ES-I3 (cell line): ENCODE measurements at regions not wholly inside any gene's neighbourhood (a gene's known extent, or its start where the extent isn't known, plus 50 kb on each side); places are given as distances from the start of the nearest gene placed in this dataset.

Source experiments
- H3K36me3 ChIP-seq: 2 replicates; pipeline ENCODE4 v1.6.1; 2013; ENCODE audit warnings: mild to moderate bottlenecking, low read length, control low read depth, moderate library complexity; ENCODE audit not compliant: insufficient read depth
- H3K4me1 ChIP-seq: 2 replicates; pipeline ENCODE4 v1.6.1; 2013; ENCODE audit warnings: mild to moderate bottlenecking, control low read depth, low read length; ENCODE audit not compliant: insufficient read depth
- H3K9ac ChIP-seq: 2 replicates; pipeline ENCODE4 v1.6.1; 2013; ENCODE audit warnings: low read depth, mild to moderate bottlenecking, low read length, moderate library complexity
- H3K9me3 ChIP-seq: 2 replicates; pipeline ENCODE4 v1.6.1; 2013; ENCODE audit warnings: mild to moderate bottlenecking, low read length, moderate library complexity; ENCODE audit not compliant: control insufficient read depth, insufficient read depth

DNA sequence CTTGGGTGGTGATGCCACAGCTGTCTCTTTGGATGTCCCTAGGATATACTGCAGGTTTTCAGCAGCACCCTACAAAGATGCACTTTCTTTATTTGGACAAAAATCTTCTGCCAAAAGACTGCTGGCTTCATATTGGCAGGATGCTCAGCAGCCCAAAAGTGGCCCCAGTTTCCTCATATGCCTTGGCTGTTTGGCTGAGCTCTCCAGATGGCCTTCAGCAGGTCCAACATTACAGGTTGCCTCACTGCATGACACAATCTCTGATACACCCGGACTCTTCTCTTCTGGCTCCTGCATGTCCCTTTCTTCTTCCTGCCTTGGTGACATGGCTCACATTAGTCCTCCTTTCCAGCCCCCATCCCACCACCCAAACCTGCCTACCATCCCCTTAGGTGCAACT is 323.7 kb upstream of the CDH4 start:
- Histone ChIP-seq H3K36me3 (no peaks in the 10 kb centered on the region), H3K4me1 (no peaks in the 10 kb centered on the region), H3K9me3 (no peaks in the 10 kb centered on the region), H3K9ac (no peak overlapping the region)

DNA sequence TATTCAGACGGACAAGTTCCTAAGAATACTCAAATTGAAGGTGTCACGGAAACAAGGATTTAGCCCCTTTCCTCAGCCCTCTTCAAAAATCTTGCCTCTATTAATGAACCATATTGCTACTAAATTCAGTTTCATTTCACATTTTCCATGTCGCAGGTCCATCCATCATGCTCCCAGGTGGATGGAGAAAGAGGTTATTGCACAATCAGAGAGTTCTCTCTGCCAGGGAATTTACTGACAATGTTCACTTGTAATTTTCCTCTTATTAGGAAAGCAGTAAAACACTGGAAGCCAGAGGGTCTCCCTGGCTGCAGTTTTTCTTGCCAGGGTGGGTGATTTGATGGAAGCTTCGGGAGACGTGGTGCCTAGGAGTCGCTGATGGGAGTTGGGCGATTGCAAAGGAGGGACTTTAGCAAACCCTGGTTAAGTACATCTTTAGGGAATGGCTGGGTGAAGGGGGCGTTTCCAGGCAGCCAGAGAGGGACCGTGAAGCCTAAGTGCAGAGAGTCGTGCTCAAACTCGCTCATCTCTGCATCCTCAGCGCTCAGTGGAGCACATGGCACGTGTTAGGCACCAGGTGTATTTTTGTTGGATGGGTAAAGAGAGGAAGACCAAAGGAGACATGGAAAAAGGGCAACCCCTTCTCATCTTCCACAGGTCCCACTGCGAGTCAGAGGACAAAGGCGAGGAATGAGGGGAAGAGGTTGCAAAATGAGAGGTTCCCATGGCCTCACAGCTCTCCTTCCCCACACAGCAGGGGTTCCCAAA is 321.9 kb upstream of the CDH4 start:
- Histone ChIP-seq H3K4me1 (no peaks in the 10 kb centered on the region), H3K9me3 (no peaks in the 10 kb centered on the region), H3K36me3 (no peaks in the 10 kb centered on the region), H3K9ac (no peak overlapping the region)

DNA sequence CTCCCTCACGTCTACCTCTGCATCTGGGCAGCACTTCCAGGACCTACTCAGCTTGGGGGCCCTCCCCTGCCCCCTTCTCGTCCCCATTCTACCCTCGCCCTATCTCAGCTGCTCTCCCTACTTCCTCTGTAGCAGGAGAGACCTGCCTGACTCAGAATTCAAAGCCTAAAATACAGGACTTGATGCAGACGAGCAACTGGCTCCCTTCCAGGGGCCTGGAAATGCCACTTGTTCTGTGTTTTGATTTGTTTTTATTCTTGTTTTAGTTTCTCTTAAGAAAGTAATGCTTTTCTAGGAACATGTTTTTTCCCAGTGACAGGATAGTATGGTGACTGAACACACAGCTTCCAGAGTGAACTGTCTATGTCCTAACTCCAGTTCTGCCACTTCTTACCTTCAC is 320.4 kb upstream of the CDH4 start:
- Histone ChIP-seq H3K9me3 (no peaks in the 10 kb centered on the region), H3K9ac (no peak overlapping the region), H3K36me3 (no peaks in the 10 kb centered on the region), H3K4me1 (no peaks in the 10 kb centered on the region)

DNA sequence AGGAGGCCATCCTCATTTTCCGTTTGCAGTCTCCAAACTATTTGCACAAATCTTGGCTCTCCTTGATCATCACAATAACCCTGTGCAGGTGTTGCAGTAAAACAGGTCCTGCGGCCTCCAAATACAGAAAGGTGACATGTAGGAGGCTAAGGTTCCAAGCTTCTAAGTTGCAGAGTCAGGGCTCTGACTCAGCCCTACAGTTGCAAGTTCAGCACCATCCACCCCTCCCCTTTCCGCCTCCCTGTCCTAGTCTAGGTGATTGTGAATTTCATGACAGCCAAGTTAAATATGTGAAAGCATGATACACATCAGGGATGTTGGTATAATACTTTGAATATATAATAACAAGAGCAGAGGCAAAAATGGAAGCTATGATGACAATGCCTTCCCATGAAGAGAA is 317.3 kb upstream of the CDH4 start:
- Histone ChIP-seq H3K4me1 (no peaks in the 10 kb centered on the region), H3K36me3 (no peaks in the 10 kb centered on the region), H3K9me3 (no peaks in the 10 kb centered on the region), H3K9ac (no peak overlapping the region)

DNA sequence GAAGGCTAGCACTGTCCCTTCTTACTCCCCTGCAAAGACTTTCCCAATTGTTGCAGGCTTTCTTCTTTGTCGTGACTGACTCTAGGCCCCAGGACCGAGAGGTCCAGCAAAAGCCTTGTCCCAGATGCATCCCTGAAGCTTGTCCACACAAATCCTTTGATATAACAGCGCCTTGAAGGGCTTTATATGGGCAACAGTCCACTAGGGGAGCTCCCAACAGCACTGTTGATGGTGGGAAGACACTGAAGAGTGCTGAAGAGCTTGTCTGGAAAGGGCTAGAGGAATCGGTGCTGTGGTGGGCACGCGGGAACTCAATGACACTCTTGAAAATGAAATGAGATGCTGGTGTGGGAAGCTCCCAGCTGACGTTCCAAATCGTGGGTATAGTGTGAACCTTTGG is 316.1 kb upstream of the CDH4 start:
- no peak overlapping the region for H3K9ac ChIP-seq
- H3K36me3 ChIP-seq, result no peaks in the 10 kb centered on the region
- H3K9me3 ChIP-seq, result no peaks in the 10 kb centered on the region
- H3K4me1 ChIP-seq, result no peaks in the 10 kb centered on the region

DNA sequence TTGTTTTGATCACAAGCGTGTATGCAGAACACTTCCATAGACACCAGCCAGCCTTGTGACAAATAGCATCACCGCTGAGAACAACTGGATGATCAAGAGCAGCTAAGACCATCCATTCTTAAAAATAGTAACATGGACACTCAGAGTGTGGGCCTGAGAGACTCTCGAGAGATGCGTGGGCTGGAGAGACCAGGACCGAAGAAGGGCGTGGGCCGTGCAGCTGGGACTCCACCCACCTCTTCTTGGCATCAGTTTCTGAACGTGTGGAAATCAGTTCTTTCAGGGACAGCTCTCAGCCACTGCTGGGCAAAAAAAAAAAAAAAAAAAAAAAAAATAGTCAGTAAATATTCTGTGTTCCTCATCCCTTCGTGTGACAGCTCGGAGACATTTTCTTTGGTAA is 314.5 kb upstream of the CDH4 start:
- Histone ChIP-seq H3K36me3 (no peaks in the 10 kb centered on the region), H3K9me3 (no peaks in the 10 kb centered on the region), H3K9ac (no peak overlapping the region), H3K4me1 (no peaks in the 10 kb centered on the region)

DNA sequence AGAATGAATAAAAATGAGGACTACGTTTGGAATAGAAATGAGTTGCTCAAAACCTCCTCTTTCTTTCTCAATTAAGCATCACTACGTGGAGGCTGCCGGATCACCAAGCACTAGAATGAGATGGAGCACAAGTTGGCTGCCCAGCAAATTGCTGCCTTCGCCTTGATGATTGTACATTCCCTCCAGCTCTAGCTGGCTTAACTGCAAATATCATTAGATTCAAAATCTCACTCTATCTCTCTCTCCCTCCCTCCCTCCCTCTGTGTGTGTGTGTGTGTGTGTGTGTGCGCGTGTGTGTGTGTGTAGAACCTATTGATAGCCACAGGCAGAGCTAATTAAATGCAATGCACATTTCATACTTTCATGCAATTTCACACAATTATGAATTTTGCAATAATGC is 310.7 kb upstream of the CDH4 start:
- Histone ChIP-seq H3K4me1 (no peaks in the 10 kb centered on the region), H3K9ac (no peak overlapping the region), H3K36me3 (no peaks in the 10 kb centered on the region), H3K9me3 (peaks cover 3% of the 10 kb centered on the region; the same call in 1 of the 2 replicates)

DNA sequence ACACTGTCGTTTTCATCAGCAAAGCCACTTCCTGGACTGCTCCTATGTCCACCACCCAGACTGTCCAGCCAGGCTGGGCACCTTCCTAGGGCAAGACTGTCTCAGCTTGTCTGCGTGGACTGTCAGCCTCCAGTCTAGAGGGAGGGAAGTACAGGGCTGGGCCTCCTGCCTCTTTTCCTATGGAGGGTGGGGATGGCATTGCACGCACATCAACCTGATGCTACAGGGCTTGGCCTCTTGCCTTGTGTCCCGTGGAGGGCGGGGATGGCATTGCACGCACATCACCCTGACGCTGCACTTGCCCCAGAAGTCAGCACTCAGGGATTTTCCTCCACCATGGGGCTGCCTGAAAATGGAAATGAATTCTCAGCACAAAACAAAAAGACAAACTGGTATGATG is 304.2 kb upstream of the CDH4 start:
- H3K9me3 ChIP-seq, result peaks cover 3% of the 10 kb centered on the region; the same call in 1 of the 2 replicates
- no peaks in the 10 kb centered on the region for H3K4me1 ChIP-seq
- no peak overlapping the region for H3K9ac ChIP-seq
- H3K36me3 ChIP-seq, result no peaks in the 10 kb centered on the region

DNA sequence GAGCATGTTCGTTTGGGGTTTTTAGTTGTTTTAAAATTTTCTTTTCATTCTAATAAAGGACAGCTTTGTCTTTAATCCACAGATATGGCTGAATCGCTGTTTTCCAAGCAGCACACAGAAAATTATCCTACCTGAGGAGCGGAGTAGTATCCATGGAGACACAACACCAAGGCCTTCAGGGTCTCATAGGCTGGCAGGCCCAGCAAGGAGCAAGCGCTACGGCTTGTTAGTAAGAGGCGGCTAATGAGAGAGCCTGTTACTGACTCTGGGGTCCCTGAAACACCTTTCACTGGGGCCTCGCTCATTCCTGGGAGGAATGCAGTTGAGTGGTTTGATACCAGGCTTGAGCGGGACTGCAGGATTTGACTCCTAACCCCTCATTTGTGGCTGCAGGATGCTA is 303.8 kb upstream of the CDH4 start:
- no peaks in the 10 kb centered on the region for H3K4me1 ChIP-seq
- H3K9ac ChIP-seq, result no peak overlapping the region
- peaks cover 3% of the 10 kb centered on the region; the same call in 1 of the 2 replicates for H3K9me3 ChIP-seq
- no peaks in the 10 kb centered on the region for H3K36me3 ChIP-seq

DNA sequence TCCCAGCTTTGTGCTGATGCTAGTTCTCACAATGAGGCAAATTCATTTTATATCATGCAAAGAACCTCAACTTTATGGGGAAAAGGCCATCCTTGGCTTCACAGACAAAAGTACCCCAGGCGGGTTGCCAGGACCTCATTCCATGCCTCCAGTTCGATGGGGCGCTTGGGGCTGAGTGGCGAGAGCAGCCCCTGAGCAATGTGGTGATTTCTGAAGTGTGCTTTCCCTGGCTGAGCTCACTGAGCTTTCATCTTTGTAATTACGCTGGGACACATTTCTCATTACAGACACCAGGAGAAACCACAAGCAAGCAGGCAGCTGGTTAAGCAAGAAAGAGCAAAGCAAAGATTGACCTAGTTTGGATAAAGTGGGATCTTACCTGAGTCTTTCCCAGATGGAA is 301.5 kb upstream of the CDH4 start:
- H3K9ac ChIP-seq, result no peak overlapping the region
- no peaks in the 10 kb centered on the region for H3K36me3 ChIP-seq
- H3K9me3 ChIP-seq, result peaks cover 3% of the 10 kb centered on the region; the same call in 1 of the 2 replicates
- H3K4me1 ChIP-seq, result no peaks in the 10 kb centered on the region

DNA sequence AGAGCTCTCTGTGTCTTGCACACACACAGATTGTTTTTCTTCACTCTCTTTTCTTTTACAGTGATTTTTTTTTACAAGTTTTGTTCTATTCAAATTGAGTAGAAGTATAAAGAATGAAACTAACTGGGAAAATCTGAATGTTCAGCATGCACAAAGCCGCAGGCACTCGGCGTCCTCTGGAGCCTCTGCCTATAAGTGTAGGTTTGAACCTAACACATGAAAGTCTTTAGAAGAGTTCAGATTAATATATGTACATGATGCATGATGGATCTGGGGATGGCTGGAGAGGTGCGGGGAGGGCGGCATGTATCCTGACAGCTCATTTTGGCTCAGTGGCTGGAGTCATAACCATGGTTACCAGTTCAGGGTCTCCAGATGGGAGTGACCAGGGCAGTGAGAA is 301.1 kb upstream of the CDH4 start:
- Histone ChIP-seq H3K9ac (no peak overlapping the region), H3K4me1 (no peaks in the 10 kb centered on the region), H3K9me3 (peaks cover under 1% of the 10 kb centered on the region; the same call in 1 of the 2 replicates), H3K36me3 (no peaks in the 10 kb centered on the region)

DNA sequence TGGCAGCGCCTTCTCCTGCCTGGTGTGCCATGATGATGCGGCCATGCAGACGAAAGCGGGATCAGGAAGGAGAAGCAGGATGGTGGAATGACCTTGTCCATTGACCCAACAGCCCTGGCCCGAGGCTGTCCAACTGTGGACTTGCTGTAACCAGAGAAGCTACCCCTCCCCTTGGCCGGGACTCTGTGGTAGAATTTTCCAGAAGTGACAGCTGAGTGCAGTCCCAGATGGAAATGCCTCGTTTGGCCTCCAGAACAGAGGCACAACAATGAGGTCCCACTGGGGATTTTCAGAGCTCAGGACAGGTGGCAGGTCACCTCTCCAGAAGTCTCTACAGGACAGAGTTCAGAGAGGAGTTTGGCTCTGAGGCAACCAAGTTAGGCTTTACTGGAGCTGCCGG is 299.2 kb upstream of the CDH4 start:
- no peaks in the 10 kb centered on the region for H3K9me3 ChIP-seq
- no peaks in the 10 kb centered on the region for H3K36me3 ChIP-seq
- no peak overlapping the region for H3K9ac ChIP-seq
- H3K4me1 ChIP-seq, result no peaks in the 10 kb centered on the region

DNA sequence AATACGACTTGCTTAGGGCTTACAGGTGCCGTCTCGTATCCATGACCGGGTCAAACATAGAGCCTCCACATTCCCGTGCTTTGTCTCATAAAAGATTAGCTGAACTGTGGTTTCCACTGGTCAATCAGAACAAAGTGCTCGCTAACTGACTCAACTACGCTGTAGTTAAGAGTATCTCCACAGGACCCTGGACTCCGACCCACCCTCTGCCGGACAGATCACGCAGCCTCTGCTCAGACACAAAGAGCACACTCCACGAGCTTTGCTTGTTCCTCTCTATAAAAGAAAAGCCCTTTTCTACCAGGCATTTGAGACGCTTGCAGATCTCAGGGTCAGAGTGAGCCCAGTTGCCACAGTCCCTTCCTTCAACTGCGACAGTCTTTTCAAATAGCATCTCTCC is 298.7 kb upstream of the CDH4 start:
- Histone ChIP-seq H3K9ac (no peak overlapping the region), H3K4me1 (no peaks in the 10 kb centered on the region), H3K36me3 (no peaks in the 10 kb centered on the region), H3K9me3 (no peaks in the 10 kb centered on the region)

DNA sequence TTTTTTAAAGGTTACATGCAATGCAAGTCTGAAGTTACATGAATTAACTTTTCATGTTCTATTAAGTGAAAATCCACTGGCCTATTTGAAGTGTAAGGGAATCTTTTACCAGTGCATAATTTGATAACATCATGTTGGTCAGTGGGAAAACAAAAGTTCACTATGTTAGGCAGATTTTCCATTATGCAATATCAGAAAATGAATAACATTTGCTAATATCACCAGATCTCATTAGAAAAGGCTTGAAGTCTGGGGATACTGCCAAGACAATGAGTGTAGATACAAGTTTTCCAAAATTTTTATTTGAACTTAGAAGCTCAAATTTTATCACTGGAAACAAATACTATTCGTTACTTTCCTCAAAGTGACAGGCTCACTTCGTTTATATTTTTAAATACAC is 296.4 kb upstream of the CDH4 start:
- Histone ChIP-seq H3K9me3 (no peaks in the 10 kb centered on the region), H3K4me1 (no peaks in the 10 kb centered on the region), H3K9ac (no peak overlapping the region), H3K36me3 (no peaks in the 10 kb centered on the region)

DNA sequence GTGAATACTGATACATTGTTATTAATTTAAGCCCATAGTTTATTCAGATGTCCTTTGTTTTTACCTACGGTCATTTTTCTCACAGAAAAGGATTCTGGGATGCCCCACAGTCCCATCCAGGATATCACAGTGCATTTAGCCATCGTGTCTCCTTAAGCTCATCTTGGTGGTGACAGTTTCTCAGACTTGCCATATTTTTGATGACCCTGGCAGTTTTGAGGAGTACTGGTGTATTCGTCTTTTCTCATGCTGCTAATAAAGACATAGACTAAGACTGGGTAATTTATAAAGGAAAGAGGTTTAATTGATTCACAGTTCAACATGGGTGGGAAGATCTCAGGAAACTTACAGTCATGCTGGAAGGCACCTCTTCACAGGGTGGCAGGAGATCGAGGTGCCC is 295.9 kb upstream of the CDH4 start:
- Histone ChIP-seq H3K9ac (no peak overlapping the region), H3K36me3 (no peaks in the 10 kb centered on the region), H3K4me1 (no peaks in the 10 kb centered on the region), H3K9me3 (no peaks in the 10 kb centered on the region)
